ENCODE measurements at regions not wholly inside any gene's neighbourhood (a gene's known extent, or its start where the extent isn't known, plus 50 kb on each side); places are given as distances from the start of the nearest gene placed in this dataset.
"Not testable (repeated sequence)": the region's sequence is repeated elsewhere in the genome, so short reads cannot be mapped to it uniquely, and the experiment has no call there.

GRCh38 chr10:10703382-10703781, 314.3 kb upstream of the CELF2 start:
- no peak overlapping the region for H3K4me3 ChIP-seq (replicated peaks; ENCODE audit: low read depth, low read length)
- DNase-seq (ENCODE audit: low read depth) = no peak
- no peak for TF ChIP-seq CTCF (IDR thresholded peaks at IDR 0.05; ENCODE audit: low read length, missing control alignments)

GRCh38 chr10:10712155-10712704, 305.4 kb upstream of the CELF2 start:
- no peak for DNase-seq (ENCODE audit: low read depth)
- H3K4me3 ChIP-seq (replicated peaks; ENCODE audit: low read depth, low read length) = no peak overlapping the region
- no peak for TF ChIP-seq CTCF (IDR thresholded peaks at IDR 0.05; ENCODE audit: low read length, missing control alignments)

DNA sequence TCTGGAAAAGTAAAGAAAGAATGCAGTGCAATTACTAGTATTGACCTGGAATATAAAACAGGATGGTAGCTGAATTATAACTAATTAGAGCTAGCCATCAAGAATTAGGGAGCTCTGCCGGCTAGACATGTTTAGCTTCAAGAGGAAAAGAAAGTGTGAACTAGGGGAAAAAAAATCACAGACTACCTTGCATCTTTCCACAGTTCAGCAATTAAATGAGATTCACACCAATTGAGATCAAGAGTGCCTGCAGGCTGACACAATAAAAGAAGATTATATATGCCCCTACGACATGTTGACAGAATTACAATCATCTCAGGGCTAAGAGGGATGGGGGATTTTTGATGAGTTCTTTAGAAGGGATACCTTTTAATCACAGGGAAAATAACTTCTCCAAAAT, 303.3 kb upstream of the CELF2 start:
- TF ChIP-seq CTCF (IDR thresholded peaks at IDR 0.05; ENCODE audit: low read length, missing control alignments) = no peak
- DNase-seq (ENCODE audit: low read depth) = no peak
- H3K4me3 ChIP-seq (replicated peaks; ENCODE audit: low read depth, low read length) = no peak overlapping the region

- no peak for DNase-seq (ENCODE audit: low read depth)
- no peak for TF ChIP-seq CTCF (IDR thresholded peaks at IDR 0.05; ENCODE audit: low read length, missing control alignments)
- no peak overlapping the region for H3K4me3 ChIP-seq (replicated peaks; ENCODE audit: low read depth, low read length)
Observed at GRCh38 chr10:10716972-10717371, 300.7 kb upstream of the CELF2 start.

DNA sequence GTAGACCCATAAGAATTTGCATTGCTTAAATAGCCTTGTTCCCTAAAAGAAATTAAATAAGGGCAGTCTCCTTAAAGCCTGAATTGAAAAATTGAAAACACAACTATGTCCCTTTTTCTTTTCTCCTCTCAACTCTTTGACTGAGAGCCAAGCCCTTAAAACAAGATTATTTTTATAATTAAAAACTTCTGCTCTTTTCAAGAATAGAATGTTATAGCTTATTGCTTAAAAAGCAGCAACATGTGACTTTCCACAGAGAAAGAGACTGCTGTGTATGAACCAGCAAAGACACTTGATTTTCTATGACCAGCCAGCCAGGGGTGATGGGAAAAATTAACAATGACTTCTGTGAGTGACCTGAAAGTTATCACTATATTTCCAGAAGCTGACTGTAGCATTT, 295.2 kb upstream of the CELF2 start:
- TF ChIP-seq CTCF (IDR thresholded peaks at IDR 0.05; ENCODE audit: low read length, missing control alignments) = no peak
- H3K4me3 ChIP-seq (replicated peaks; ENCODE audit: low read depth, low read length) = no peak overlapping the region
- no peak for DNase-seq (ENCODE audit: low read depth)

DNA sequence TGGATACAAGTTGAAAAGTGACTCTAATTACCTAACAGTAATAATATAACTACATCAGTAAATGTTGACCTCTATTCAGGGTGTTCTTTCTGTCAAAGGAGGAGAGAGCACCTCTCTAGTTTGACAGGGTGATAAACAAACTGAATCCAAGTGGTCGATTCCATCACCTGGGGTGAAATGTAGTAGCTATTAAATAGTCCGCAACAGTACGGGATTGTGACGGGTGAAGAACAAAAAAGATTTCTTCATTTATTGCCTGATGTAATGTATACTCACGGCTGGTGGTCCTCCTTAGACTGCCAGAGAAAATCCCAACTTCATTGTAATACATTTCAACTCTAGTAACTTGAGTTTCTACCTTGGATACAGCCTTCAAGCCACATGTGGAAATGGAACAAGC, 292.5 kb upstream of the CELF2 start:
- H3K4me3 ChIP-seq (replicated peaks; ENCODE audit: low read depth, low read length) = no peak overlapping the region
- no peak for DNase-seq (ENCODE audit: low read depth)
- TF ChIP-seq CTCF (IDR thresholded peaks at IDR 0.05; ENCODE audit: low read length, missing control alignments) = no peak

- TF ChIP-seq CTCF (IDR thresholded peaks at IDR 0.05; ENCODE audit: low read length, missing control alignments) = no peak
- no peak overlapping the region for H3K4me3 ChIP-seq (replicated peaks; ENCODE audit: low read depth, low read length)
- DNase-seq (ENCODE audit: low read depth) = no peak
Observed at GRCh38 chr10:10726101-10726500, 291.6 kb upstream of the CELF2 start.

- not testable (repeated sequence) for H3K4me3 ChIP-seq (replicated peaks; ENCODE audit: low read depth, low read length); DNase-seq (ENCODE audit: low read depth)
Observed at GRCh38 chr10:10727411-10727810, 290.3 kb upstream of the CELF2 start.
